GM19455 (cell line): ENCODE measurements at regions not wholly inside any gene's neighbourhood (a gene's known extent, or its start where the extent isn't known, plus 50 kb on each side); places are given as distances from the start of the nearest gene placed in this dataset.

Source experiments
- ATAC-seq: cut with Tn5 transposase; IDR thresholded peaks from one replicate; pipeline ENCODE4 v1.9.1; 2021; ENCODE audit not compliant: unreplicated experiment

- no peak for ATAC-seq
Observed at GRCh38 chr10:28481968-28482367, 51.0 kb upstream of the WAC start.
